ENCODE measurements at regions not wholly inside any gene's neighbourhood (a gene's known extent, or its start where the extent isn't known, plus 50 kb on each side); places are given as distances from the start of the nearest gene placed in this dataset.

- Histone ChIP-seq H3K9me3 (replicated peaks; ENCODE audit: control insufficient read depth, insufficient read depth, low read depth, low read length) (no peaks in the 10 kb centered on the region), H3K9me1 (ENCODE audit: control insufficient read depth, insufficient read depth, low read length) (no peaks in the 10 kb centered on the region), H3K27ac (ENCODE audit: extremely low read depth, low read depth, low read length) (no peak overlapping the region), H3K4me1 (replicated peaks in 1 of 2; ENCODE audit: control insufficient read depth in 2 of 2, insufficient read depth in 2 of 2, low read length in 2 of 2) (no peaks in the 10 kb centered on the region), H2AFZ (ENCODE audit: low read depth, low read length) (no peak overlapping the region), H3K9ac (ENCODE audit: insufficient read depth in 1 of 2, low read depth in 2 of 2, low read length in 2 of 2) (no peak overlapping the region), H3K4me3 (no peak overlapping the region), H4K20me1 (replicated peaks; ENCODE audit: control insufficient read depth, insufficient read depth, low read length) (no peaks in the 10 kb centered on the region), H3K4me2 (ENCODE audit: insufficient read depth, low read length) (no peak overlapping the region), H3K36me3 (ENCODE audit: control insufficient read depth, insufficient read depth, low read length) (no peaks in the 10 kb centered on the region), H3K79me2 (ENCODE audit: control insufficient read depth, insufficient read depth, low read length) (no peaks in the 10 kb centered on the region), H3K27me3 (ENCODE audit: control insufficient read depth in 2 of 2, insufficient read depth in 2 of 2, low read length in 2 of 2) (no peaks in the 10 kb centered on the region)
- intact Hi-C loops (cut with micrococcal nuclease): no loop called here
- DNase-seq (ENCODE audit: extremely low read depth in 1 of 4, low spot score in 3 of 4): no peak
- TF ChIP-seq ZNF644 (tag; IDR thresholded peaks at IDR 0.05; ENCODE audit: low read depth) (no peak), SLC30A9 (CRISPR knock-in tag; IDR thresholded peaks at IDR 0.05) (no peak), ZFPM2 (CRISPR knock-in tag; IDR thresholded peaks at IDR 0.05) (no peak)
- FAIRE-seq: no peak
- ChIA-PET POLR2A (no interaction called here), CTCF (ENCODE audit: low intra/inter-chr PET ratio) (no interaction called here)
- ATAC-seq: no peak
- in situ Hi-C loops (cut with MboI): no loop called here
- BruUV-seq (replicated peaks): no TSS peak
These were observed 451.3 kb downstream of the NFIB start for GRCh38 chr9:13862654-13863053.

- DNase-seq (ENCODE audit: extremely low read depth in 1 of 4, low spot score in 3 of 4) (no peak), ATAC-seq (no peak), FAIRE-seq (no peak)
- Histone ChIP-seq H2AFZ (ENCODE audit: low read depth, low read length) (no peak overlapping the region), H3K9me1 (ENCODE audit: control insufficient read depth, insufficient read depth, low read length) (no peaks in the 10 kb centered on the region), H3K4me2 (ENCODE audit: insufficient read depth, low read length) (no peak overlapping the region), H3K4me3 (no peak overlapping the region), H3K36me3 (ENCODE audit: control insufficient read depth, insufficient read depth, low read length) (no peaks in the 10 kb centered on the region), H3K9ac (ENCODE audit: insufficient read depth in 1 of 2, low read depth in 2 of 2, low read length in 2 of 2) (no peak overlapping the region), H4K20me1 (replicated peaks; ENCODE audit: control insufficient read depth, insufficient read depth, low read length) (no peaks in the 10 kb centered on the region), H3K27ac (ENCODE audit: extremely low read depth, low read depth, low read length) (no peak overlapping the region), H3K9me3 (replicated peaks; ENCODE audit: control insufficient read depth, insufficient read depth, low read depth, low read length) (no peaks in the 10 kb centered on the region), H3K79me2 (ENCODE audit: control insufficient read depth, insufficient read depth, low read length) (no peaks in the 10 kb centered on the region), H3K4me1 (replicated peaks in 1 of 2; ENCODE audit: control insufficient read depth in 2 of 2, insufficient read depth in 2 of 2, low read length in 2 of 2) (no peaks in the 10 kb centered on the region), H3K27me3 (ENCODE audit: control insufficient read depth in 2 of 2, insufficient read depth in 2 of 2, low read length in 2 of 2) (no peaks in the 10 kb centered on the region)
- in situ Hi-C loops (cut with MboI) (no loop called here), intact Hi-C loops (cut with micrococcal nuclease) (no loop called here)
- CTCF ChIA-PET (ENCODE audit: low intra/inter-chr PET ratio): no interaction called here
- WGBS (ENCODE audit: insufficient coverage, low coverage, missing lambda C conversion rate): 0% methylated on average over 3 of the region's 3 CpGs
- TF ChIP-seq ZNF239 (CRISPR knock-in tag; IDR thresholded peaks at IDR 0.05): no peak
- TF ChIP-seq, protein P1, sequence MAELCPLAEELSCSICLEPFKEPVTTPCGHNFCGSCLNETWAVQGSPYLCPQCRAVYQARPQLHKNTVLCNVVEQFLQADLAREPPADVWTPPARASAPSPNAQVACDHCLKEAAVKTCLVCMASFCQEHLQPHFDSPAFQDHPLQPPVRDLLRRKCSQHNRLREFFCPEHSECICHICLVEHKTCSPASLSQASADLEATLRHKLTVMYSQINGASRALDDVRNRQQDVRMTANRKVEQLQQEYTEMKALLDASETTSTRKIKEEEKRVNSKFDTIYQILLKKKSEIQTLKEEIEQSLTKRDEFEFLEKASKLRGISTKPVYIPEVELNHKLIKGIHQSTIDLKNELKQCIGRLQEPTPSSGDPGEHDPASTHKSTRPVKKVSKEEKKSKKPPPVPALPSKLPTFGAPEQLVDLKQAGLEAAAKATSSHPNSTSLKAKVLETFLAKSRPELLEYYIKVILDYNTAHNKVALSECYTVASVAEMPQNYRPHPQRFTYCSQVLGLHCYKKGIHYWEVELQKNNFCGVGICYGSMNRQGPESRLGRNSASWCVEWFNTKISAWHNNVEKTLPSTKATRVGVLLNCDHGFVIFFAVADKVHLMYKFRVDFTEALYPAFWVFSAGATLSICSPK (IDR thresholded peaks at IDR 0.05; ENCODE audit: borderline replicate concordance): no peak
- TF ChIP-seq L3MBTL2 (IDR thresholded peaks at IDR 0.05): no peak
- TF ChIP-seq CEBPG (CRISPR knock-in tag; IDR thresholded peaks at IDR 0.05): no peak
- TF ChIP-seq CEBPG (tag; conservative IDR thresholded peaks at IDR 0.05 in 1 of 2, IDR thresholded peaks at IDR 0.05 in 1 of 2): no peak
- BruUV-seq (replicated peaks): no TSS peak
- POLR2A ChIA-PET: no interaction called here
These were observed 452.8 kb downstream of the NFIB start for GRCh38 chr9:13860946-13861640.

Measured in K562 (cell line).